ENCODE measurements at regions not wholly inside any gene's neighbourhood (a gene's known extent, or its start where the extent isn't known, plus 50 kb on each side); places are given as distances from the start of the nearest gene placed in this dataset.

DNA sequence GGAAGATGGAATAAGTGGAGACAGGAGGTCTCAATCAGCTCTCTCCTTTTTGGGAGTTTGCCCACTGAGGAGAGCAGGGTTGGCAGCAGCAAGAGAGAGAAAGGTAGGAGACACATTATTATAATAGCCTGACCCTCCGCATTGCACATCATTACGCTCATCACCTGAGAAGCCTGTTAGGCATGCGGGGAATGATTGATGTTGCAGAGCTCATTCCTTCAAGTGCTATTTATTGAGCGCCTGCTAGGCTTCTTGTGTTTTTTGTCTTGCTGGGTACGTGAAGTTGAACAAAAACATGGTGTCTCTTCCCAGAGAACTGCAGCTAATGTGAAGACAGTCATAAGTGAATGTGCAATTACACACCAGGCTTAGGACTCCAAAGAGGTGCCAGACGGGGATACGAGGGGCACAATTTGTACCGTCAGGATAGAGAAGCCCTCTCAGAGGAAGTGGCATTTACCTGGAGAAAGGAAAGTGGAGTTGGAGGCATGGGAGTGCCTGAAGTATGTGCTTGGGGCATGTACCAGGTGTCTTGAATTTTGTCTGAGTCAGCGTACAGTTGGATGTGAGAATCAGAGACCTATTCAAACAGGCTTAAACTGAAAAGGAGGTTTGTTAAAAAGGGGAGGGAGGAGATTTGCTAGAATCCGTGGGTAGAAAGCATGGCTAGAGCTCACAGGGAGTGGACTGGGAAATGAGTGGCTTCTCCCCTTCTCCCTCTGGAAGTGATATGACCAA lies 90.2 kb upstream of the SOD3 start:
- no peak overlapping the region for H3K4me3 ChIP-seq
- DNase-seq: no peak
- no peaks in the 10 kb centered on the region for H3K4me1 ChIP-seq
- peaks cover 0 to under 1% of the 10 kb centered on the region in 2 donors for H3K9me3 ChIP-seq
- no peaks in the 10 kb centered on the region for H3K36me3 ChIP-seq
- no peak for ATAC-seq
- TF ChIP-seq CTCF (IDR thresholded peaks at IDR 0.05): no peak
- no peak overlapping the region for H3K27ac ChIP-seq
- no peaks in the 10 kb centered on the region for H3K27me3 ChIP-seq
- intact Hi-C loops (cut with DNase I): no loop called here

DNA sequence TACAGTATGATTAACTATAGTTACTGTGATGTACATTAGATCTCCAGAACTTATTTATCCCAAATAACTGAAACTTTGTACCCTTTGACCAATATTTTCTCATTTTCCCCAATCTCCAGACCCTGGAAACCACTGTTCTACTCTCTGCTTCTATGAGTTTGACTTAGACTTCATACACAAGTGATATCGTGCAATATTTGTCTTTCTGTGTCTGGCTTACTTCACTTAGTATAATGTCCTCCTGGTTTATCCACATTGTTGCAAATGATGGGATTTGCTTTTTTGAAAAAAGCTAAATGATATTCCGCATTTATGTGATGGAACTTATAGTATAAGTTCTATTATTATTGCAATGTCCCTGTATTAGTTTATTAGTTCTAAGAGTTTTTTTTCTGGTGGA lies 81.8 kb upstream of the SOD3 start:
- Histone ChIP-seq H3K4me3 (no peak overlapping the region), H3K4me1 (no peaks in the 10 kb centered on the region), H3K9me3 (peaks cover 0 to 35% of the 10 kb centered on the region in 2 donors), H3K27me3 (no peaks in the 10 kb centered on the region), H3K36me3 (no peaks in the 10 kb centered on the region), H3K27ac (no peak overlapping the region)
- no peak for TF ChIP-seq CTCF (IDR thresholded peaks at IDR 0.05)
- intact Hi-C loops (cut with DNase I): no loop called here
- no peak for DNase-seq
- no peak for ATAC-seq

GRCh38 chr4:24719615-24720014 lies 75.8 kb upstream of the SOD3 start:
- Histone ChIP-seq H3K4me3 (no peak overlapping the region), H3K27ac (no peak overlapping the region)

GRCh38 chr4:24720436-24720835 lies 74.9 kb upstream of the SOD3 start:
- Histone ChIP-seq H3K27me3 (no peaks in the 10 kb centered on the region), H3K4me3 (no peak overlapping the region), H3K9me3 (peaks cover 0 to 9% of the 10 kb centered on the region in 2 donors), H3K4me1 (no peaks in the 10 kb centered on the region), H3K27ac (no peak overlapping the region), H3K36me3 (no peaks in the 10 kb centered on the region)
- intact Hi-C loops (cut with DNase I): no loop called here
- ATAC-seq (no peak), DNase-seq (no peak)
- no peak for TF ChIP-seq CTCF (IDR thresholded peaks at IDR 0.05)

More at GRCh38 chr4:24719615-24720014, 75.8 kb upstream of the SOD3 start:
- Histone ChIP-seq H3K36me3 (no peaks in the 10 kb centered on the region), H3K4me1 (no peaks in the 10 kb centered on the region), H3K27me3 (no peaks in the 10 kb centered on the region), H3K9me3 (peaks cover 0 to 16% of the 10 kb centered on the region in 2 donors)
- ATAC-seq (peak; percentile 81), DNase-seq (no peak)
- no peak for TF ChIP-seq CTCF (IDR thresholded peaks at IDR 0.05)
- intact Hi-C loops (cut with DNase I): no loop called here

DNA sequence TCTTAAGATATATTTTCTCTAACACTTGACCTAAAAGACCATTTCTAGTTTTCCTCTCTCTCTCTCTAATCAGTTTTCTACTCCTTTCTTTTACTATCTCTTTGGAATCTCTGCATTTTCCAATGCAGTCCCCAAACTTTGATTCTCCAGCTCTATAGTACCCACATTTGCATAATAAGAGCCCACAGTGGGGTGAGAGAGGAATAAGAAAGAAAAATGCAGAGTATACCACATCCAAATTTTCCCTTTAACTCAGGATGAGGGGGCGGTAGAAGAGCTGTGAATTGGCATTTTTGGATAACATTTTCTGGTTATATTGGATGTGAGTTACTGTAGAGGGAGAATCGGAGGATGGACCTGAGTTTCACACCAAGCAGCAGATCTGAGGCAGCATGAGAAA lies 74.4 kb upstream of the SOD3 start:
- Histone ChIP-seq H3K4me1 (no peaks in the 10 kb centered on the region), H3K36me3 (no peaks in the 10 kb centered on the region), H3K9me3 (peaks cover 0 to 3% of the 10 kb centered on the region in 2 donors), H3K27ac (no peak overlapping the region), H3K27me3 (no peaks in the 10 kb centered on the region), H3K4me3 (no peak overlapping the region)
- intact Hi-C loops (cut with DNase I): no loop called here
- ATAC-seq (no peak), DNase-seq (no peak)
- no peak for TF ChIP-seq CTCF (IDR thresholded peaks at IDR 0.05)

Data from left lung (tissue), 4 donors.